DMS 273 (cell line): ENCODE measurements at regions not wholly inside any gene's neighbourhood (a gene's known extent, or its start where the extent isn't known, plus 50 kb on each side); places are given as distances from the start of the nearest gene placed in this dataset.
"Not testable (repeated sequence)": the region's sequence is repeated elsewhere in the genome, so short reads cannot be mapped to it uniquely, and the experiment has no call there.

Experiments
- DNase-seq: peaks from one replicate; lab custom pipeline; 2025; ENCODE audit not compliant: unreplicated experiment; lab: John Stamatoyannopoulos, UW

GRCh38 chr13:42474954-42475353, 99.0 kb upstream of the TNFSF11 start:
- DNase-seq = no peak

- peak; percentile 52 for DNase-seq
These were observed 96.3 kb upstream of the TNFSF11 start for GRCh38 chr13:42477596-42478190.

- peak; percentile 30 for DNase-seq
These were observed 95.3 kb upstream of the TNFSF11 start for GRCh38 chr13:42478531-42479156.

DNA sequence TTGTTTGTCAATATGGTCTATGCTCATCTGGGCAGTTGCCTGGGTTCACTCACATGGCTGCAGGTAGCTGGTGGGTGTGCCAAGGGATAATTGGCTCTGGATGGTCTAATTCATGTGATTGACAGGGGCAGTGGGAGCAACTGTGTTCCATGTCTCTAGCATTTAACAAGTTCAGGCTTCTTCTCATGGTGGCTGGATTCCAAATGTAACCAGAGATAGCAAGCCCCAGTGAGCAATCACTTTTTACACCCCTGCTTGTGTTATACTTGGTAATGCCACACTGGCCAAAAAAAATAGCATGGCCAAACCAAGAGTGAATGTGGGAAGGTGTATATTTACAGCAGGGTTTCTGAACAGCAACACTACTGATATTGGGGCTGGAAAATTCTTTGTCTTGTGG, 89.6 kb upstream of the TNFSF11 start:
- peak; percentile 40 for DNase-seq

GRCh38 chr13:42485272-42485671, 88.7 kb upstream of the TNFSF11 start:
- no peak for DNase-seq

DNA sequence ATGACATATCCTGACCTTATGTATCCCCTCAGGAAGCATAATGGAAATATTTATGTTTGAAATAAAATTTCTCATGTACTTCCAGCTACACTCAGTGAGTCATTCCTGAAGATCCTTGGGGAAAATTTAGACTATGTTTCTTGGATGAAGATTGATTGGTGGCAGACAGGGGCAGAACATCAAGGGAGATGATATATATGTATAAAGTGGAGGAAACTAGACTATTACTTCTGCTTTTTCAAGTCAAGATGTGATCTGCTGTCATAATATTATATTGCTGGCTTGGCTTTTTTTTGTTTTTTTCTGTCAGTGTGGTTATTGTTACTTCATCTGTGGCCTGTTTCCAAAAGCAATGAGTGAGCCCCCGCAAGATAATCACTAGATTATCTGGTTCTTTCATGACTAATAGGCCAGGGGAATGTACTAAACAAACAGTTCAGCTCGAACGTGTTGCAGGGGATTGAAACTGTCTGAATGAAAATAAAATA, 87.2 kb upstream of the TNFSF11 start:
- no peak for DNase-seq

DNA sequence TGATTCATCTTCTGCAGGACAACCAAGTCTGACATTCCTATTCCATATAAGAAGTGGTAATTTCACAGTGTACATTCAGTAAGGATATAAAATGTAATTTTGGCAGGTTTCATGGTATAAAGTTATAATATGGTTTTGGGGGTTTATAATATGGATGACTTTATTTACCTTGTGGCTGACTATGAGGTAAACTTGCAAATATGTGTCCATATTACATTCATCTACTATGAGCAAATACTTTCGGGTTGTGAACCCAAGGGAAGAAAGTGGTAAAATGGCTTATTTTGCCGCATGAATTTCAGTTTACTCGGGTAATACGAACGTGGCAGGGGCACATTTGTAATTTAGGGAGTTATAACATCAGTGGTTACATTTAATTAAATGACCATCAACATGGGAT, 86.7 kb upstream of the TNFSF11 start:
- DNase-seq = no peak

DNA sequence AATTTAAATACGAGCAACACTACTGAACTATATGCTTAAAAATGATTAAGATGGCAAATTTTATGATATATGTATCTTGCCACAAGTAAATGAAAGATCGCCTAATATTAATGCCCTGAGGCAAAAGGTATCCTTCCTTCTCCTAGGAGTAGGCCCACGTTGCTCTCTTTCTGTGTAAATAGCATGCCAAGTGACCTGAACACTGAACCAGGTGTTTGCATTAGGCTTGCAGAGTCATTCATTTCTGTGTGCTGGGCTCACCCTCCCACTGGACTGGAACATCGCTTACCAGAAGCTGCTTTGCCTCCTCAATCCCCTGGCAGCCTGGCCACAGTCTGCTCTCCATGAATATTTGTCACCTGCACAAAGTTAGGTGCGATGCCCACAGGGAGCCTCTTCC, 83.3 kb upstream of the TNFSF11 start:
- DNase-seq = no peak

DNA sequence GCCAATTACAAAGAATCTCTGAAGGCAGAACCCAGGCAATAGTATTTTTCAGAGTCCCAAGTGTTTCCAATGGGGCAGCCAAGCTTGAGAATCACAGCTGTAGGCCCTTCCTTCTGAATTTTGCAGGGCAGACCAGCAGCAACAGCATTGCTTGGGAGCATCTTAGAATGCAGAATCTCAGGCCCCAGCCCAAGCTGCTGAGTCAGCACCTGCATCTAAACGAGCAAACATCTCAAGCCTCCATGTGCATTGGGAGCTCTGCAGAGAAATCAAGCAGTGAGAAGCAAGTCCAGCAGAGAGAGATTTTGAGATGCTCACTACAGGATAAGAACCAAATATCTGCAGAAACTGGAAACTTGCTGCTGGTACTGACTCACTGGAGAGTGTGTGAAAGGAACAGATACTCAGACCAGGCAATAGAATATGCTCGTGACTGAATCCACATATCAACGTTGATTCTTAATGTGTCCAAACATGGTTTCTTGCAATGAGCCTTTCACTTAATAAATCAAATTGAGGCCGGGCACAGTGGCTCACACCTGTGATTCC, 81.5 kb upstream of the TNFSF11 start:
- DNase-seq = no peak

DNA sequence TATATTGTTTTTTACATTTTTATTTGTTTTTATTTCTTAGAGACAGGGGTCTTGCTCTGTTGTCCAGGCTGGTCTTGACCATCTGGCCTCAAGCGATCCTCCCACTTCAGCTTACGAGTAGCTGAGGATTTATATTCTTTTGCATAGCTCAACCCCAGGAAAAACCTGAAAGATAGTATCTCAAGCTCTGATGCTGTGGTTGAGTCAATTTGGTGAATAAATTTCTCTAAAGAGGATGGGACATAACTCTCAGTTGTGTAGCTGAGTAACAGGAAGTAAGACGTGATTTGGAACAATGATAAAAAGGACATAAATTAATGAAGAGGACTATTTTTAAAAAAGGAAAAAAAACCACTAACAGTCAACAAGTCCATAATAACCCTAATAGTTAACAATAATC, 79.8 kb upstream of the TNFSF11 start:
- no peak for DNase-seq

DNA sequence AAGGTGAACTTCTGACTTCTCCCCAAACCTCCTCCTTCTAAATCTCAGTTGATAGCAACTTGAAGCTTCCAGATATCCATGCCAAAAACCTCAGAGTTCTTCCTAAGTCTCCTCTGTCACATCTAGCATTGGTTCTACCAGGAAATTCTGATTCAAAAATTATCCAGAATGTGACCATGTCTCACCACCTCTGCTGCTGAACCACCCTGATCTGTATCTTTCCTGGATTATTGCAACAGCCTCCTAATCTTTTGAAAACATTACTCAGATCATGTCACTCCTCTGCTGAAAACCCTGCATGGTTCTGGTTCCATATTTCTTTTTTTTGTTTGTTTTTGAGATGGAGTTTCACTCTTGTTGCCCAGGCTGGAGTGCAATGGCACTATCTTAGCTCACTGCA, 78.7 kb upstream of the TNFSF11 start:
- DNase-seq = no peak

DNA sequence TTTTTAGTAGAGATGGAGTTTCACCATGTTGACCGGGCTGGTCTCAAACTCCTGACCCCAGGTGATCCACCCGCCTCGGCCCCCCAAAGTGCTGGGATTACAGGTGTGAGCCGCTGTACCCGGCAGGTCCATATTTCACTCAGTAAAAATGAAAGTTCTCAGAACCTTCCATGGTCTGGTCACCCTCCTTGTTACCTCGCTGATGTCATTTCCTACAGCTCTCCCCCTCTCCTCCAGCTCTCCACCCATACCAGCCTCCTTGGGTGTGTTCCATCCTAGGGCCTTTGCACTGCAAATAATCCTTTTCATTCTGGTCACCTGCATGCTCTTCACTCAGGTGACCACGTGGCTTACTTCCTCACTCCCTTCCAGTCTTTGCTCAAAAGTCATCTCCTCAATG, 78.2 kb upstream of the TNFSF11 start:
- no peak for DNase-seq

DNA sequence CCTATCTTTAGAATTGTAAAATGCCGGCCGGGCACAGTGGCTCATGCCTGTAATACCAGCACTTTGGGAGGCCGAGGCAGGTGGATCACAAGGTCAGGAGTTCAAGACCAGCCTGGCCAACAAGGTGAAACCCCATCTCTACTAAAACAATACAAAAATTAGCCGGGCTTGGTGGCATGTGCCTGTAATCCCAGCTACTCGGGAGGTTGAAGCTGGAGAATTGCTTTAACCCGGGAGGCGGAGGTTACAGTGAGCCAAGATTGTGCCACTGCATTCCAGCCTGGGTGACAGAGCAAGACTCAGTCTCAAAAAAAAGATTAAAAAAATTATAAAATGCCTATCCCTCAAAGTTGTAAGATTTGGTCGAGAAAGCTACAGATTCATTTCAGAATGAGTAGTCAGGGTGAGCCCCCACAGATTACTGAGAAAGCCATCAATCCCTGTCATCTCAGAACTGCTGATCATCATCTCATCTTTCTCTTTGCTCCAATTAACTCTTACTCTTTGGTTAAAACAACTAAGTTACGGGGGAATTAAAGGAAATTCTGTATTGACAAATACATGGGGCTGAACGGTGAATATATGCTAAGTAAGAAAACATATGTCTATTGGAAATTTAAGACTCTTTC, 76.9 kb upstream of the TNFSF11 start:
- DNase-seq = not testable (repeated sequence)

- no peak for DNase-seq
These were observed 76.2 kb upstream of the TNFSF11 start for GRCh38 chr13:42497798-42498197.

DNA sequence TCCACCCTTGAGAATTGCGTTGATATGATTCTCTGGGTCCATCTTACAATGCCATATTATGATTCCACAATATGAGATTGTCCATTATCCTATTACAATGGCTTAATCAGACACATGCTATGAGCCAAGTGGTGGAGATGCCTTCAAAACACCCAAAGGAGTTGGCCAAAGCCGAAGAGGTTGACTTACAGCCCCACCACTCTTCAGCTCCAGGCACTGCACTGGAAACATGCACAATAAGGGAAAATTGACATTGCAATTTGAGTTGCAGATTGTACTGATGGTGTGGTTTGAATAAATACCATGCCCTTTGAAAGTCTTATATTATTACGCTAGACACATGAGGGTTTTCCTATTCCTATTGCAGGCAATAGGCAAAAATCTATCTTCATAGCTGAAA, 75.4 kb upstream of the TNFSF11 start:
- no peak for DNase-seq
